CD4-positive, alpha-beta T cell treated with Interleukin-2 at 100 ng/mL for 4 hours (primary cell): ENCODE measurements at regions not wholly inside any gene's neighbourhood (a gene's known extent, or its start where the extent isn't known, plus 50 kb on each side); places are given as distances from the start of the nearest gene placed in this dataset.

Experiments used
- DNase-seq: peaks from one replicate; pipeline ENCODE4 v3.0.0-alpha.2; 2020; ENCODE audit warnings: low spot score

- no peak for DNase-seq
Measured at GRCh38 chr9:8188723-8189407, 389.3 kb upstream of the DMAC1 start.

GRCh38 chr9:8186560-8186959, 387.0 kb upstream of the DMAC1 start:
- no peak for DNase-seq

GRCh38 chr9:8183618-8184017, 384.0 kb upstream of the DMAC1 start:
- DNase-seq = no peak

GRCh38 chr9:8179381-8180053, 379.9 kb upstream of the DMAC1 start:
- no peak for DNase-seq

GRCh38 chr9:8172000-8172399, 372.4 kb upstream of the DMAC1 start:
- DNase-seq = no peak

GRCh38 chr9:8168916-8169438, 369.4 kb upstream of the DMAC1 start:
- no peak for DNase-seq

- DNase-seq = no peak
Measured at GRCh38 chr9:8160787-8161186, 361.2 kb upstream of the DMAC1 start.

- DNase-seq = no peak
Measured at GRCh38 chr9:8158574-8158973, 359.0 kb upstream of the DMAC1 start.

GRCh38 chr9:8157683-8158324, 358.2 kb upstream of the DMAC1 start:
- no peak for DNase-seq

- no peak for DNase-seq
Measured at GRCh38 chr9:8156346-8156745, 356.8 kb upstream of the DMAC1 start.

- no peak for DNase-seq
Measured at GRCh38 chr9:8155706-8156105, 356.1 kb upstream of the DMAC1 start.

- no peak for DNase-seq
Measured at GRCh38 chr9:8143677-8144076, 344.1 kb upstream of the DMAC1 start.

- no peak for DNase-seq
Measured at GRCh38 chr9:8140557-8140956, 341.0 kb upstream of the DMAC1 start.

GRCh38 chr9:8139756-8140155, 340.2 kb upstream of the DMAC1 start:
- no peak for DNase-seq

- no peak for DNase-seq
Measured at GRCh38 chr9:8136477-8136876, 336.9 kb upstream of the DMAC1 start.

GRCh38 chr9:8134635-8135034, 335.1 kb upstream of the DMAC1 start:
- DNase-seq = no peak

- no peak for DNase-seq
Measured at GRCh38 chr9:8133606-8134005, 334.0 kb upstream of the DMAC1 start.

- no peak for DNase-seq
Measured at GRCh38 chr9:8115570-8115969, 316.0 kb upstream of the DMAC1 start.

- DNase-seq = no peak
Measured at GRCh38 chr9:8114826-8115225, 315.2 kb upstream of the DMAC1 start.

- DNase-seq = no peak
Measured at GRCh38 chr9:8106362-8106761, 306.8 kb upstream of the DMAC1 start.

GRCh38 chr9:8101607-8102006, 302.0 kb upstream of the DMAC1 start:
- no peak for DNase-seq

GRCh38 chr9:8096091-8096490, 296.5 kb upstream of the DMAC1 start:
- no peak for DNase-seq

- no peak for DNase-seq
Measured at GRCh38 chr9:8095672-8096086, 296.1 kb upstream of the DMAC1 start.
